Spleen (tissue), 7 donors: ENCODE measurements at regions not wholly inside any gene's neighbourhood (a gene's known extent, or its start where the extent isn't known, plus 50 kb on each side); places are given as distances from the start of the nearest gene placed in this dataset.

Experiments used
- POLR2A ChIP-seq, 3 donors: fragments of 450-650 bp; IDR thresholded peaks; one replicate each; pipeline ENCODE4 v1.5.1; 2017; ENCODE audit warnings: antibody characterized with exemption in 3 of 3, mild to moderate bottlenecking in 1 of 3
- POLR2AphosphoS5 ChIP-seq, 3 donors: sonication (generic); formaldehyde crosslinking; IDR thresholded peaks; one replicate each; pipeline ENCODE4 v1.5.1; 2017; ENCODE audit warnings: antibody characterized with exemption in 3 of 3
- TF ChIP-seq, protein P1 (sequence below), 11 experiments: fragments of 200-600 bp in 7 of 11; fragments of 450-650 bp in 4 of 11; sonication (generic) in 4 of 11; IDR thresholded peaks in 8 of 11; conservative IDR thresholded peaks in 3 of 11; 1 replicate in 7 of 11; 2 replicates in 4 of 11; pipeline versions ENCODE4 v1.4.0 to v1.8.0; 2016 to 2021; ENCODE audit warnings: antibody characterized with exemption in 11 of 11, inconsistent platforms in 4 of 11, mild to moderate bottlenecking in 1 of 11
- donor health status: DM: no; HTN: no; CAD: no; lungs with moderate emphysema.
- donor health status: DM: no; HTN: no; CAD: no.
- donor health status: DM: no; HTN: no; CAD: no.

DNA sequence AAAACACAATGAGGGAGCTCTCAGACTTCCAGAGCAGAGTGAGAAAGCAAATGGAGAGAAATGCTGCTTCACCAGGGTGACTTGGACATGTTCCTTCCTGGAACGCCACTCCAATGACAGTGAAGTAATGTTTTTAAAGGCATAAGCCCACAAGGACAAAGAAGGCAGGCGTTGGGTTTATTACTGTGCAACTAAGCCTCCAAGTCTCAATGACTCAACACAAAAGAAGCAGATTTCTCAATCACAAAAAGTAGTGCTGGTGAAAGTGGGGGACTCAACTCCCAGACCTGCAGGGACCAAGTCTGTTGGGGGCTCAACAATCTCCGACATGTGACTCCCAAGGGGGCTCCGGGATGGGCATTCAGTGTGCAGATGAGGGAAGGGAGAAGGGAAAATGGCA, 505.2 kb downstream of the BCL11B start:
- TF ChIP-seq, protein P1, sequence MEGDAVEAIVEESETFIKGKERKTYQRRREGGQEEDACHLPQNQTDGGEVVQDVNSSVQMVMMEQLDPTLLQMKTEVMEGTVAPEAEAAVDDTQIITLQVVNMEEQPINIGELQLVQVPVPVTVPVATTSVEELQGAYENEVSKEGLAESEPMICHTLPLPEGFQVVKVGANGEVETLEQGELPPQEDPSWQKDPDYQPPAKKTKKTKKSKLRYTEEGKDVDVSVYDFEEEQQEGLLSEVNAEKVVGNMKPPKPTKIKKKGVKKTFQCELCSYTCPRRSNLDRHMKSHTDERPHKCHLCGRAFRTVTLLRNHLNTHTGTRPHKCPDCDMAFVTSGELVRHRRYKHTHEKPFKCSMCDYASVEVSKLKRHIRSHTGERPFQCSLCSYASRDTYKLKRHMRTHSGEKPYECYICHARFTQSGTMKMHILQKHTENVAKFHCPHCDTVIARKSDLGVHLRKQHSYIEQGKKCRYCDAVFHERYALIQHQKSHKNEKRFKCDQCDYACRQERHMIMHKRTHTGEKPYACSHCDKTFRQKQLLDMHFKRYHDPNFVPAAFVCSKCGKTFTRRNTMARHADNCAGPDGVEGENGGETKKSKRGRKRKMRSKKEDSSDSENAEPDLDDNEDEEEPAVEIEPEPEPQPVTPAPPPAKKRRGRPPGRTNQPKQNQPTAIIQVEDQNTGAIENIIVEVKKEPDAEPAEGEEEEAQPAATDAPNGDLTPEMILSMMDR (IDR thresholded peaks at IDR 0.05 in 8 of 11, conservative IDR thresholded peaks at IDR 0.05 in 3 of 11): no peak
- TF ChIP-seq POLR2A (IDR thresholded peaks at IDR 0.05) (no peak), POLR2AphosphoS5 (IDR thresholded peaks at IDR 0.05) (no peak)
